Colonic mucosa (tissue), 4 donors: ENCODE measurements at regions not wholly inside any gene's neighbourhood (a gene's known extent, or its start where the extent isn't known, plus 50 kb on each side); places are given as distances from the start of the nearest gene placed in this dataset.

Source experiments
- DNase-seq: peaks from one replicate; pipeline ENCODE4 v3.0.0-alpha.2; 2020
- H3K27ac ChIP-seq: fragments of 200-600 bp; one replicate; pipeline ENCODE4 v1.8.0; 2021
- H3K27me3 ChIP-seq: fragments of 200-600 bp; one replicate; pipeline ENCODE4 v1.8.0; 2021
- H3K36me3 ChIP-seq: fragments of 200-600 bp; one replicate; pipeline ENCODE4 v1.8.0; 2021
- H3K4me1 ChIP-seq: fragments of 200-600 bp; one replicate; pipeline ENCODE4 v1.8.0; 2021; ENCODE audit warnings: mild to moderate bottlenecking
- H3K4me3 ChIP-seq: fragments of 200-600 bp; one replicate; pipeline ENCODE4 v1.8.0; 2021
- H3K9ac ChIP-seq, 2 donors: one replicate each; pipeline ENCODE4 v1.7.0; 2013; ENCODE audit warnings: control low read depth in 2 of 2, low read depth in 2 of 2, low read length in 2 of 2
- H3K9me3 ChIP-seq: fragments of 200-600 bp; one replicate; pipeline ENCODE4 v1.8.0; 2021
- intact Hi-C: fragments of 100-400 bp; cut with DNase I; formaldehyde crosslinking; loops from one replicate; pipeline ENCODE4 v1.14.1; 2022
- TF ChIP-seq, protein P1 (sequence below): fragments of 200-600 bp; IDR thresholded peaks from one replicate; pipeline ENCODE4 v1.8.0; 2022; ENCODE audit warnings: antibody characterized with exemption, mild to moderate bottlenecking
- donor health status: healthy.
- donor health status: DM: no; HTN: no; CAD: no.
- donor health status: DM: no; HTN: no; CAD: no.

DNA sequence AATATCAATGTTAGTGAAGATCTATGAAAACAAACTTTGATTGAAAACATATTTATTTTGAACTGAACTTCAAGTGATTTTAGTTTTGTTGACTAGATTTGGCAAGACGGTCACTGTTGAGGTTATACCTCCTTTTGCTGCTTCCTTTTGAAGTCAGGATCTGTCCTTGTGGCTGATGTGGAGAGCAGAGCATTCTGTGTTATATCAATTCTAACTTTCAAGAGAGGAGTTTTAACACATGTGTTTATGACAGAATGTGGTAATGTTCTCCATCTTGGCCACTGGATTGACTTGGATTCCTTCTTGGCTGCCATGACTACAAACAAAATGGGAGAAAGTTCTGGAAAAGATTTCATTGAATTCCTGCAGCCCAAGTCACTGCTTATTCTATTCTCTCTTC is 104.0 kb upstream of the ACTBL2 start:
- no peaks in the 10 kb centered on the region for H3K9me3 ChIP-seq
- TF ChIP-seq, protein P1, sequence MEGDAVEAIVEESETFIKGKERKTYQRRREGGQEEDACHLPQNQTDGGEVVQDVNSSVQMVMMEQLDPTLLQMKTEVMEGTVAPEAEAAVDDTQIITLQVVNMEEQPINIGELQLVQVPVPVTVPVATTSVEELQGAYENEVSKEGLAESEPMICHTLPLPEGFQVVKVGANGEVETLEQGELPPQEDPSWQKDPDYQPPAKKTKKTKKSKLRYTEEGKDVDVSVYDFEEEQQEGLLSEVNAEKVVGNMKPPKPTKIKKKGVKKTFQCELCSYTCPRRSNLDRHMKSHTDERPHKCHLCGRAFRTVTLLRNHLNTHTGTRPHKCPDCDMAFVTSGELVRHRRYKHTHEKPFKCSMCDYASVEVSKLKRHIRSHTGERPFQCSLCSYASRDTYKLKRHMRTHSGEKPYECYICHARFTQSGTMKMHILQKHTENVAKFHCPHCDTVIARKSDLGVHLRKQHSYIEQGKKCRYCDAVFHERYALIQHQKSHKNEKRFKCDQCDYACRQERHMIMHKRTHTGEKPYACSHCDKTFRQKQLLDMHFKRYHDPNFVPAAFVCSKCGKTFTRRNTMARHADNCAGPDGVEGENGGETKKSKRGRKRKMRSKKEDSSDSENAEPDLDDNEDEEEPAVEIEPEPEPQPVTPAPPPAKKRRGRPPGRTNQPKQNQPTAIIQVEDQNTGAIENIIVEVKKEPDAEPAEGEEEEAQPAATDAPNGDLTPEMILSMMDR: no peak
- H3K36me3 ChIP-seq: no peaks in the 10 kb centered on the region
- no peaks in the 10 kb centered on the region for H3K27me3 ChIP-seq
- H3K4me1 ChIP-seq: no peaks in the 10 kb centered on the region
- H3K27ac ChIP-seq: no peak overlapping the region
- no peak overlapping the region for H3K9ac ChIP-seq
- DNase-seq: no peak
- intact Hi-C loops: no loop called here
- H3K4me3 ChIP-seq: no peak overlapping the region

DNA sequence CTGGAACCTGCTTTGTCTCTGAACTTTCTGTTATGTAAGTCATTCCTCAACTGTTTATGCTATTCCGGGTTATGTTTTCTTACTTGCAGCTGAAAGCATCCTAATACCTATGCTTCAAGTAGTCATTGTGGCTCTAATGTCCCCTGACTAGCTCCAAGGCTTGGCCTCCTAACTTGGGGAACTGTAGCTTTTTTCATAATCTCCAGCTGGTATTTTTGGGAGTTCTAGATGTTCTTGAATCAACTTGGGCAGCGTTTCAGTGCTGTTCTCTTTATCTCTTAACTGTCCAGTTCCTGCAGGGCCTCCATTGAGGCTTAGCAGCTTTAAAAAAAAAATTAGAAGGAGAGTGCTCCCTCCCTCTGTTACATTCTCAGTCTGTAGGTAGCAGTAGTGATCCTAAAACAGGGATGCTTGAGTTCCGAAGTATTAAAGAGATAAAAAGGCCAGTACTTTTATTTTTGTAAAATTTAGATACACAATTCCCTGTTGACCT is 100.0 kb upstream of the ACTBL2 start:
- intact Hi-C loops: no loop called here
- Histone ChIP-seq H3K36me3 (no peaks in the 10 kb centered on the region), H3K4me1 (no peaks in the 10 kb centered on the region), H3K27me3 (no peaks in the 10 kb centered on the region), H3K27ac (no peak overlapping the region), H3K9ac (no peak overlapping the region), H3K4me3 (no peak overlapping the region), H3K9me3 (no peaks in the 10 kb centered on the region)
- DNase-seq: no peak
- TF ChIP-seq, protein P1: no peak

- no peak for DNase-seq
- Histone ChIP-seq H3K27ac (no peak overlapping the region), H3K27me3 (no peaks in the 10 kb centered on the region), H3K4me3 (no peak overlapping the region), H3K9me3 (no peaks in the 10 kb centered on the region), H3K36me3 (no peaks in the 10 kb centered on the region), H3K4me1 (no peaks in the 10 kb centered on the region), H3K9ac (no peak overlapping the region)
- intact Hi-C loops: no loop called here
- TF ChIP-seq, protein P1: no peak
Measured at GRCh38 chr5:57581772-57582171, 99.2 kb upstream of the ACTBL2 start.

DNA sequence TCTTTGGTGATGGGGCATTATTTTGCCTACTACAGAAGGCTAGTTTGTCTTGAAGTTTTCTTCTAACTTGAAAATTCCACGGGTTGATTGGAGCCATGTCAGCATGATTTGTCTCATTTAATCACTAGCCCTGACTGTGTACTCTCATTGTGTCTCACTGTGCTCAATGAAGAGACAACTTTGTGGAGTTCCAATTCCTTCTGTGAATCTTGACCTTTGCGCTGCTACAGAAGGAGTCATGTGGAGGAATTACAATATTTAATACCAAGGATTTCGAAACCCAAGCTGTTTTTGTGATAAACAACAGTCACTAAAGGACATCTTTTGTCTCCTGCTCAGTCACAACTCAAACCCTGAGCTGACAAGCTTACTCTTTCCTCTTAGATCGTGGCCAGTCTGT is 98.6 kb upstream of the ACTBL2 start:
- Histone ChIP-seq H3K9me3 (no peaks in the 10 kb centered on the region), H3K4me1 (no peaks in the 10 kb centered on the region), H3K27me3 (no peaks in the 10 kb centered on the region), H3K27ac (no peak overlapping the region), H3K4me3 (no peak overlapping the region), H3K9ac (no peak overlapping the region), H3K36me3 (no peaks in the 10 kb centered on the region)
- no peak for DNase-seq
- intact Hi-C loops: no loop called here
- TF ChIP-seq, protein P1: no peak

- Histone ChIP-seq H3K4me3 (no peak overlapping the region), H3K27me3 (no peaks in the 10 kb centered on the region), H3K9ac (no peak overlapping the region), H3K4me1 (no peaks in the 10 kb centered on the region), H3K9me3 (no peaks in the 10 kb centered on the region), H3K27ac (no peak overlapping the region), H3K36me3 (no peaks in the 10 kb centered on the region)
- intact Hi-C loops: no loop called here
- DNase-seq: no peak
- TF ChIP-seq, protein P1: no peak
Measured at GRCh38 chr5:57577432-57578175, 95.0 kb upstream of the ACTBL2 start.
